Muscle layer of colon (tissue), 2 donors: ENCODE measurements at regions not wholly inside any gene's neighbourhood (a gene's known extent, or its start where the extent isn't known, plus 50 kb on each side); places are given as distances from the start of the nearest gene placed in this dataset.

Experiments
- H3K27ac ChIP-seq: one replicate; pipeline ENCODE4 v1.7.0; 2013; ENCODE audit warnings: low read depth, mild to moderate bottlenecking, low read length, moderate library complexity
- H3K27me3 ChIP-seq, 2 donors: one replicate each; pipeline ENCODE4 v1.7.0; 2013; ENCODE audit warnings: low read length in 2 of 2, mild to moderate bottlenecking in 2 of 2; ENCODE audit not compliant: insufficient read depth in 2 of 2, control insufficient read depth in 1 of 2
- H3K36me3 ChIP-seq: one replicate; pipeline ENCODE4 v1.7.0; 2013; ENCODE audit warnings: mild to moderate bottlenecking, low read length; ENCODE audit not compliant: insufficient read depth
- H3K4me1 ChIP-seq: one replicate; pipeline ENCODE4 v1.7.0; 2013; ENCODE audit warnings: mild to moderate bottlenecking, low read length; ENCODE audit not compliant: insufficient read depth
- H3K4me3 ChIP-seq, 2 donors: one replicate each; pipeline ENCODE4 v1.7.0; 2013; ENCODE audit warnings: low read length in 2 of 2, low read depth in 1 of 2, mild to moderate bottlenecking in 1 of 2, moderate library complexity in 1 of 2
- H3K9ac ChIP-seq: one replicate; pipeline ENCODE4 v1.7.0; 2013; ENCODE audit warnings: low read length
- H3K9me3 ChIP-seq: one replicate; pipeline ENCODE4 v1.7.0; 2013; ENCODE audit warnings: mild to moderate bottlenecking, low read length
- donor health status: abdominal sarcoma.
- donor health status: Adenocarcinoma of cecum.

- Histone ChIP-seq H3K4me1 (no peaks in the 10 kb centered on the region), H3K27me3 (no peaks in the 10 kb centered on the region), H3K4me3 (no peak overlapping the region), H3K9ac (no peak overlapping the region), H3K36me3 (no peaks in the 10 kb centered on the region), H3K9me3 (no peaks in the 10 kb centered on the region), H3K27ac (no peak overlapping the region)
Measured at GRCh38 chr2:56680971-56681631, 497.3 kb downstream of the CCDC85A start.

- Histone ChIP-seq H3K27ac (no peak overlapping the region), H3K4me1 (no peaks in the 10 kb centered on the region), H3K9me3 (no peaks in the 10 kb centered on the region), H3K27me3 (no peaks in the 10 kb centered on the region), H3K9ac (no peak overlapping the region), H3K36me3 (no peaks in the 10 kb centered on the region), H3K4me3 (no peak overlapping the region)
Measured at GRCh38 chr2:56681659-56682396, 498.0 kb downstream of the CCDC85A start.

GRCh38 chr2:56682397-56682760 is 498.6 kb downstream of the CCDC85A start:
- H3K4me3 ChIP-seq, result no peak overlapping the region
- no peak overlapping the region for H3K27ac ChIP-seq
- H3K9me3 ChIP-seq, result no peaks in the 10 kb centered on the region
- no peaks in the 10 kb centered on the region for H3K36me3 ChIP-seq
- no peaks in the 10 kb centered on the region for H3K27me3 ChIP-seq
- H3K4me1 ChIP-seq, result no peaks in the 10 kb centered on the region
- no peak overlapping the region for H3K9ac ChIP-seq

- H3K27me3 ChIP-seq, result no peaks in the 10 kb centered on the region
- no peak overlapping the region for H3K4me3 ChIP-seq
- no peaks in the 10 kb centered on the region for H3K36me3 ChIP-seq
- no peak overlapping the region for H3K9ac ChIP-seq
- no peak overlapping the region for H3K27ac ChIP-seq
- H3K9me3 ChIP-seq, result no peaks in the 10 kb centered on the region
- no peaks in the 10 kb centered on the region for H3K4me1 ChIP-seq
Measured at GRCh38 chr2:56684327-56684726, 500.5 kb downstream of the CCDC85A start.

GRCh38 chr2:56685205-56685604 is 501.4 kb downstream of the CCDC85A start:
- Histone ChIP-seq H3K36me3 (no peaks in the 10 kb centered on the region), H3K4me1 (no peaks in the 10 kb centered on the region), H3K4me3 (no peak overlapping the region), H3K27me3 (no peaks in the 10 kb centered on the region), H3K27ac (no peak overlapping the region), H3K9ac (no peak overlapping the region), H3K9me3 (no peaks in the 10 kb centered on the region)

- Histone ChIP-seq H3K9ac (no peak overlapping the region), H3K27me3 (no peaks in the 10 kb centered on the region), H3K27ac (no peak overlapping the region), H3K4me1 (no peaks in the 10 kb centered on the region), H3K9me3 (no peaks in the 10 kb centered on the region), H3K4me3 (no peak overlapping the region), H3K36me3 (no peaks in the 10 kb centered on the region)
Measured at GRCh38 chr2:56687169-56687568, 503.4 kb downstream of the CCDC85A start.

- Histone ChIP-seq H3K4me1 (no peaks in the 10 kb centered on the region), H3K9me3 (no peaks in the 10 kb centered on the region), H3K9ac (no peak overlapping the region), H3K36me3 (no peaks in the 10 kb centered on the region), H3K27ac (no peak overlapping the region), H3K4me3 (no peak overlapping the region), H3K27me3 (no peaks in the 10 kb centered on the region)
Measured at GRCh38 chr2:56688661-56689060, 504.9 kb downstream of the CCDC85A start.

GRCh38 chr2:56693501-56693900 is 509.7 kb downstream of the CCDC85A start:
- H3K4me3 ChIP-seq, result no peak overlapping the region
- H3K36me3 ChIP-seq, result no peaks in the 10 kb centered on the region
- H3K27me3 ChIP-seq, result no peaks in the 10 kb centered on the region
- H3K9me3 ChIP-seq, result no peaks in the 10 kb centered on the region
- no peaks in the 10 kb centered on the region for H3K4me1 ChIP-seq
- H3K9ac ChIP-seq, result no peak overlapping the region
- H3K27ac ChIP-seq, result no peak overlapping the region

GRCh38 chr2:56703001-56703400 is 519.2 kb downstream of the CCDC85A start:
- H3K27me3 ChIP-seq, result no peaks in the 10 kb centered on the region
- H3K9me3 ChIP-seq, result no peaks in the 10 kb centered on the region
- no peak overlapping the region for H3K9ac ChIP-seq
- H3K4me1 ChIP-seq, result no peaks in the 10 kb centered on the region
- no peaks in the 10 kb centered on the region for H3K36me3 ChIP-seq
- H3K4me3 ChIP-seq, result no peak overlapping the region
- no peak overlapping the region for H3K27ac ChIP-seq

- Histone ChIP-seq H3K27me3 (no peaks in the 10 kb centered on the region), H3K4me3 (no peak overlapping the region), H3K27ac (no peak overlapping the region), H3K9ac (no peak overlapping the region), H3K9me3 (no peaks in the 10 kb centered on the region), H3K36me3 (no peaks in the 10 kb centered on the region), H3K4me1 (no peaks in the 10 kb centered on the region)
Measured at GRCh38 chr2:56705713-56706112, 521.9 kb downstream of the CCDC85A start.

GRCh38 chr2:56707218-56707617 is 523.4 kb downstream of the CCDC85A start:
- H3K36me3 ChIP-seq, result no peaks in the 10 kb centered on the region
- H3K9ac ChIP-seq, result no peak overlapping the region
- H3K4me1 ChIP-seq, result no peaks in the 10 kb centered on the region
- no peaks in the 10 kb centered on the region for H3K27me3 ChIP-seq
- H3K4me3 ChIP-seq, result no peak overlapping the region
- no peaks in the 10 kb centered on the region for H3K9me3 ChIP-seq
- H3K27ac ChIP-seq, result no peak overlapping the region

GRCh38 chr2:56707650-56708049 is 523.9 kb downstream of the CCDC85A start:
- Histone ChIP-seq H3K4me1 (no peaks in the 10 kb centered on the region), H3K9me3 (no peaks in the 10 kb centered on the region), H3K36me3 (no peaks in the 10 kb centered on the region), H3K9ac (no peak overlapping the region), H3K27me3 (no peaks in the 10 kb centered on the region), H3K27ac (no peak overlapping the region), H3K4me3 (no peak overlapping the region)
